ENCODE measurements at regions not wholly inside any gene's neighbourhood (a gene's known extent, or its start where the extent isn't known, plus 50 kb on each side); places are given as distances from the start of the nearest gene placed in this dataset.

GRCh38 chr10:4652111-4653010 is 173.6 kb upstream of the AKR1E2 start:
- DNase-seq (no peak), ATAC-seq (ENCODE audit: poor library complexity) (no peak)
- intact Hi-C loops (cut with DNase I), result no loop called here

DNA sequence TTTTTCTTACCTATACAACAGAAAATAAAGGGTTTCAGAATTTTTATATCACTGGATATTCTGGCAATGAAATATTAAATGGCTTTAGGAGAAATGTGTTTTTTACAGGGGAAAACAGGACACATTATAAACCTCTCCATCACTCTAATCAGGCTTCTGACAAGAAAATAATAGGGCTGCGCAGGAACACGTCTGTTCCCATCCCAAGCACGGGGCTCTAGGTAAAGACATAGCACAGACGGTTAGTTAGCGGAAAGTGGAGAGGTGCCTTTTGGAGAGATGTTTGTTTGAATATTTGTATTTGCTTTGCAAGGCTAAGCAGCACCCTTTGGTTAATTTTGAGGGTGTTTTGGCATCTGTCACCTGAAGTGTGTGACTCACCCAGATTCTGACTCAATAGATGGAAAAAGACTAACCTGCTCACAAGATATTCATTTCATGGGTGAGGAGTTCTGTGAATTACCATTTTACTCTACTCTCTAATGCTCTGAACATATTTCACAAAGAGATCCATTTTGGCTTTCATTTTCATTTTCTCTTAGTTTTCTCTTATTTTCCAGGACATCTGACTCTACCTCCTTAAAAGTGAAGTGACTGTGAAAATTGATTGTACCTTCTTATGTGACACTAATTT is 174.5 kb upstream of the AKR1E2 start:
- ATAC-seq (ENCODE audit: poor library complexity), result no peak
- intact Hi-C loops (cut with DNase I), result no loop called here
- no peak for DNase-seq

DNA sequence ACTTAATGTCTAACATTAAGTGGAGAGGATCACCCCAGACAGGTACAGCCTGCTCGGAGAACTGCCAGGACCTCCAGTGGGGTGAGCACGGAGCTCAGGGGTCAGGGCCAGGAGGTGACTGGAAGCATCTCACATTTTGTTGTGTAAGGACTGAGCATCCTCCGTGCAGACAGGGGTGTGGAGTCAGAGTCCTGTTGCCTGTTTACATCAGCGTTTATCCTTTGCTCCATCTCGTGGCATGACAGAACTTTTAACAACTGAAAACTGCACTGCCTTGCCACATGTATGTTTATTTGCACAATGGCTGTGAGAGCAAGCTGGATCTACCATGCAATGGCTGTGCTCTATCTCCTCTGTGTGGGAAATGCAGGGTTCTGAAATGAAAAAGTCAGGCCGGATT is 175.4 kb upstream of the AKR1E2 start:
- intact Hi-C loops (cut with DNase I), result no loop called here
- peak; percentile 40 for DNase-seq
- peak; percentile 26 for ATAC-seq (ENCODE audit: poor library complexity)

DNA sequence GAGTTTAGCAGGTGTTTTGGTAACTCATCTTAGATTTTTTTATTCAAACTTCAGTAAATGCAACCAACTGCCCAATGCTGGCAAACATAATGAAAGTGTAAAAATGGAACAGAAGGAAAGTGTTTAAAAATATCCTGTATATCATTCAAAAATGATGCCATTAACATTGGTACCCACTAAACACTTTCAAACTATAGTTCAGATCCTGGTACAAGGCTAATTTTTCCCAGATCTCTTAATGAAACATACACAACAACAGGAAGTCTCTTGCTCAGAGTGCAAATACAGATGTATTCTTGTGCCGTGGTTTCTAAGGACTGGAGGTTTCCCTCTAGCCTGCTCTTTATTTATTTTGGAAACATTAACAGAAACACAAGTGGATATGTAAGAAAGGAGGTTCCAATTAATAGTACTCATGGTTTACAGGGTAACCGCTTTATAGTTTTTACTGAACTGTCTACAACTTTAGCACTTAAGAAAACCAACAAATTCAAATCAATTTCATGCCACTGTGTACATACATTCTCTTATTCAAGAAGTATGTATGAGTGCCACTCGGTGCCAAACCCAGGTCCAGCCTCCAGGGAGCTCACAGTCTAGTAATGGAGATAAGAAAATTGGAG is 176.0 kb upstream of the AKR1E2 start:
- DNase-seq (no peak), ATAC-seq (ENCODE audit: poor library complexity) (peak; percentile 51)
- intact Hi-C loops (cut with DNase I), result no loop called here

GRCh38 chr10:4649471-4649870 is 176.5 kb upstream of the AKR1E2 start:
- DNase-seq (no peak), ATAC-seq (ENCODE audit: poor library complexity) (no peak)
- intact Hi-C loops (cut with DNase I), result no loop called here

- intact Hi-C loops (cut with DNase I), result no loop called here
- DNase-seq (no peak), ATAC-seq (ENCODE audit: poor library complexity) (peak; percentile 53)
These were observed 177.0 kb upstream of the AKR1E2 start for GRCh38 chr10:4648999-4649398.

DNA sequence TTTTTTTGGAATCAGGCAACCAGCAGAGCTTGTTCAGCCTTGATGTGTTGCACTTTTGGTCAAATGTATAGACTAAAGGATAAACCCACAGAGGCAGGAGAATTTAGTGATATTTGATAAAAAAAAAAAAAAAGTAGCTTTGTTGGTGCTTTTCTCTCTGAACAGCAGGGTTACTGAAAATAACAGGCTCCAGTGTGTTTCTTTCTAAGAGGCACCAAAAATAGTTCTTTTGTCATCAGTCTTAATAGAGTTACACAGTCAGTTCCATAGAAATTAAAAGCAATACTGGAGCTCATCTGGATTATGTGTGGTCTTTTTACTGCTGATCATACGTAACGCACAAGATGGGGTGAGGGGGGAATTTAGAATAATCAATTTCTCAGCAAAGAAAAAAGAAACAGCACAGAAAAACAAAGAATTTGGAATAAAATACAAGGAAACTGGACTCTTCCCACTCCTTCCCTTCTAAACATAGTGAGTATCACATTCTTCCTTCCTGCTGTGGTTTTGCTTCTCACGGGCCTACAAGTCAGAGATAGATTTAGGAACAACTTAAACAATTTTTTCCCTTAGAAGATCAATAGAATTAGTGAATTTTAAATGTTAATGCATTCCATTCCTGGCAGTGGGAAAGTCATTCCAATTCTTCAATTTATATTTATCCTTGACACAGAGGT is 178.8 kb upstream of the AKR1E2 start:
- ATAC-seq (ENCODE audit: poor library complexity) (no peak), DNase-seq (no peak)
- intact Hi-C loops (cut with DNase I), result no loop called here

DNA sequence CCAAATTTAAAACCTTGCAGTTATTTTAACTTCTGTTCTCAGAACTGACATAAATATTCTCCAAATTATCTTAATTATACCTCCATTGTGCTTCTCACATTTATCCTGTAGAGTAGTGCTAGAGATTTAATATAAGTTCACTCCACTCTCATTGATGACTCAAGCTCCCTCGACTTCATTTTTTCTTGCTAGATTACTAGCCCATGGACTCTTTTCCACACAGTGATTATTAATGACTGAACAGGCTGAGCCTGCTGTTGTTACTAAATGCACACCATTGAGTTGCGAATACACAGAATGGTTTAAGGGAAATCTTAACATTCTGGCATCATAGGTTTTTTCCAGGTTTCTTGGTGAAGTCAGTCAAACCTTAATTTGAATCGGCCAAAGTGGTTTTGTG is 179.5 kb upstream of the AKR1E2 start:
- ATAC-seq (ENCODE audit: poor library complexity) (no peak), DNase-seq (no peak)
- intact Hi-C loops (cut with DNase I), result no loop called here

GRCh38 chr10:4645836-4646235 is 180.2 kb upstream of the AKR1E2 start:
- DNase-seq (no peak), ATAC-seq (ENCODE audit: poor library complexity) (no peak)
- intact Hi-C loops (cut with DNase I), result no loop called here

- no peak for ATAC-seq (ENCODE audit: poor library complexity)
- DNase-seq, result no peak
- intact Hi-C loops (cut with DNase I), result no loop called here
These were observed 182.5 kb upstream of the AKR1E2 start for GRCh38 chr10:4643471-4643870.

DNA sequence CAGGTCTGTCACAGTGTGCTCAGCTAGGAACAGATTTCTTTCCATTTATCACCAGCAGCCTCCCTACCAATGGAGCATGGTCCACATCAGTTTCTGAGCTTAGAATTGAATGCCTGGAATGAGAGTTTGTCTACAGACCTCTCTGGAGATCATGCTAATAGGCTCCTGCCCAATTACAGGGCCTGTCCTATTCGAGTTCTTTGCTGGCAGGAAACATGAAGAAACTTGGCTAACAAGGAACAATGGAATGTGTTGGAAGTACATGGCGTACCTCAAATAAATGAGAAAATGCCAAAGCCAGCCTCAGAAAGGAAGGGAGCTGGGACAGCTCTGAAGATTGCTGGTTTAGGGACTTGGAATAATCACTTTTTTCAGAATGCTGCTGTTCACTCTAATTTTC is 186.0 kb upstream of the AKR1E2 start:
- ATAC-seq (ENCODE audit: poor library complexity) (peak; percentile 89), DNase-seq (no peak)
- intact Hi-C loops (cut with DNase I), result no loop called here

GRCh38 chr10:4638099-4638498 is 187.9 kb upstream of the AKR1E2 start:
- intact Hi-C loops (cut with DNase I), result no loop called here
- ATAC-seq (ENCODE audit: poor library complexity), result peak; percentile 84
- DNase-seq, result peak; percentile 63

DNA sequence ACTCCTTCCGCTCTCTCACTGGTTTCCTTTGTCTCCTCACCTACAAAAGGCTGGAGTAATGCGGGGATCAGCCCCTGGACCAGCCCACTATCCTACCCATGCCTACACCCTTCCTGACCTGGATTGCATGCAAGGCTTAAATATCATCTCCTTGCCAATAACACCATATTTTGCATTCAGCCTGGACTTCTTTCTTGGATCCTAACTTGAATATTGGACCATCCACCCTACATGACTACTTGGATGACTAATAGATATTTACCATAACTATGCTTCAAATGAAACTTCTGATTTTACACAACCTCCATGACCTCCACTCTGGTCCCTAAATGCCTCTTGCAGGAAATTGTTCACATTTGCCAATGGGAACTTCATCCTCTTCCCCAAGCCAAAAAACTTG is 188.3 kb upstream of the AKR1E2 start:
- intact Hi-C loops (cut with DNase I), result no loop called here
- DNase-seq, result no peak
- no peak for ATAC-seq (ENCODE audit: poor library complexity)

GRCh38 chr10:4635883-4636282 is 190.1 kb upstream of the AKR1E2 start:
- intact Hi-C loops (cut with DNase I), result no loop called here
- no peak for ATAC-seq (ENCODE audit: poor library complexity)
- no peak for DNase-seq

DNA sequence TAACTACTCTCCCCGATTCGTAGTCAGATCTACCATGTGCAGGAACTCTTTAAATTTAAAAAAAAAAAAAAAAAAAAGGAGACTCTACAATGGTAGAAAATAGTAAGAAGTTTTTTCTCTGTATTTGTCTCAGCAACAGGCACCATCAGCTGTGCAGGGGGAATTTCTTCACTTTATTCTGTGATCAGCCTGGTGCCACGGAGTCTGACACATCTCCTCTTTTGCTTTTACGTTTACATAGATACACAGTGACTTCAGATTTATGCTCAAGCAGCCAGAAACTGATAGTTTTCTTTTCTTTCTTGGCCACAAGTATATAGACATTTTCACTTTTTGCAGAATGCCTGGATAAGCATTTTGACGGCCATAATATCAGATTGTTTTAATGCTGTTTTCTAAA is 190.6 kb upstream of the AKR1E2 start:
- intact Hi-C loops (cut with DNase I), result no loop called here
- no peak for ATAC-seq (ENCODE audit: poor library complexity)
- DNase-seq, result no peak

DNA sequence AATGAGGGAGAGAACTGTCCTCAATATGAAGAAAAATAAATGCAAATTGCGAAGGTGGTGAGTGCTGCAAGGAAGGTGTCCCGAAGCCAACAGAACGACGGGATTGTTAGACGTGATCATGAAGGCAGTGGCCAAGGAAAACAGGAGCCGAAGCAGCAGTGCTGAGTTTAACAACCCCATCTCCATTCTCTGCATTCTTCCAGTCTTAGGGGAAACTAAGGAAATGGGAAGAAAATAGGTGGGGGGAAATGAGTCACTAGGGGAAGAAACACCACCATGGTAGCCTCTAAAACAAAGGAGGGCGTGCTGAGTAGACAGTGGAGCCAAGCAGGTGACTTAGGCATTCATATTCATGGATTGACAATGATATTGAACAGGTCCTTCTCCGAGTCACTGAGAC is 192.2 kb upstream of the AKR1E2 start:
- intact Hi-C loops (cut with DNase I), result no loop called here
- DNase-seq, result no peak
- ATAC-seq (ENCODE audit: poor library complexity), result no peak

- intact Hi-C loops (cut with DNase I), result no loop called here
- ATAC-seq (ENCODE audit: poor library complexity) (no peak), DNase-seq (no peak)
These were observed 192.8 kb upstream of the AKR1E2 start for GRCh38 chr10:4633186-4633585.

GRCh38 chr10:4632757-4633156 is 193.2 kb upstream of the AKR1E2 start:
- intact Hi-C loops (cut with DNase I), result no loop called here
- ATAC-seq (ENCODE audit: poor library complexity), result peak; percentile 48
- DNase-seq, result no peak

DNA sequence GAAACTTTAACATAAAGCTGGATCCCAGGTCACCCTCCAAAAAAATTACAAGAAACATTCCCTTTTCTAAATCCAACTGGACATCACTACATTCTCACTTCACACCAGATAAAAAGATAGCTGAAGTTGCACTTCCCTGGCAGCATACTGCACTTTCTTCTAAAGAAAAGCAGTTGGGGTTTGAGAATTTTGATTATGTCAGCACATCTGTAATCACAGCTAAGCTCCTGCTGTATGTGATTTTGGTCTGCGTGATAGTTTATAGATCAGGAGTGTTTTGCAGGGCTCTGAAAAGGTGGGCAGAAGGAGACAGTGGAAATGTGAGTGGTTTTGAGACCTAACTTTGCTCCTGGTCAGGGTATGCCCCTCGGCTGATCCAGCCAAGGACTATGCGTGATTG is 199.1 kb upstream of the AKR1E2 start:
- intact Hi-C loops (cut with DNase I), result no loop called here

More for the DNA sequence above, 199.1 kb upstream of the AKR1E2 start:
- DNase-seq (no peak), ATAC-seq (ENCODE audit: poor library complexity) (no peak)
